Muscle layer of duodenum (tissue), 2 donors: ENCODE measurements at regions not wholly inside any gene's neighbourhood (a gene's known extent, or its start where the extent isn't known, plus 50 kb on each side); places are given as distances from the start of the nearest gene placed in this dataset.
"Not testable (repeated sequence)": the region's sequence is repeated elsewhere in the genome, so short reads cannot be mapped to it uniquely, and the experiment has no call there.

ENCODE experiments used
- H3K27ac ChIP-seq: one replicate; pipeline ENCODE4 v1.7.0; 2013; ENCODE audit warnings: mild to moderate bottlenecking, low read length
- H3K27me3 ChIP-seq: one replicate; pipeline ENCODE4 v1.7.0; 2013; ENCODE audit warnings: low read depth, mild to moderate bottlenecking, control low read depth, low read length
- H3K36me3 ChIP-seq, 2 donors: one replicate each; pipeline ENCODE4 v1.7.0; 2013; ENCODE audit warnings: low read length in 2 of 2, control low read depth in 1 of 2, mild to moderate bottlenecking in 1 of 2; ENCODE audit not compliant: insufficient read depth in 2 of 2, control insufficient read depth in 1 of 2
- H3K4me1 ChIP-seq, 2 donors: one replicate each; pipeline ENCODE4 v1.7.0; 2013; ENCODE audit warnings: low read length in 2 of 2, mild to moderate bottlenecking in 2 of 2, control low read depth in 1 of 2, moderate library complexity in 1 of 2; ENCODE audit not compliant: insufficient read depth in 2 of 2, control insufficient read depth in 1 of 2
- H3K4me3 ChIP-seq, 2 donors: one replicate each; pipeline ENCODE4 v1.7.0; 2013; ENCODE audit warnings: low read length in 2 of 2, low read depth in 1 of 2, mild to moderate bottlenecking in 1 of 2
- H3K9me3 ChIP-seq, 2 donors: one replicate each; pipeline ENCODE4 v1.7.0; 2013; ENCODE audit warnings: low read length in 2 of 2, control low read depth in 1 of 2, mild to moderate bottlenecking in 1 of 2; ENCODE audit not compliant: control insufficient read depth in 1 of 2
- donor health status: healthy.

GRCh38 chr15:69609176-69609575 lies 156.6 kb downstream of the RPLP1 start:
- Histone ChIP-seq H3K9me3 (no peaks in the 10 kb centered on the region), H3K4me1 (no peaks in the 10 kb centered on the region), H3K36me3 (no peaks in the 10 kb centered on the region), H3K27me3 (no peaks in the 10 kb centered on the region), H3K4me3 (no peak overlapping the region), H3K27ac (no peak overlapping the region)

- H3K27ac ChIP-seq = no peak overlapping the region
- H3K27me3 ChIP-seq = no peaks in the 10 kb centered on the region
- no peaks in the 10 kb centered on the region for H3K4me1 ChIP-seq
- no peaks in the 10 kb centered on the region for H3K36me3 ChIP-seq
- no peak overlapping the region for H3K4me3 ChIP-seq
- H3K9me3 ChIP-seq = no peaks in the 10 kb centered on the region
Observed at GRCh38 chr15:69609776-69610175, 157.2 kb downstream of the RPLP1 start.

GRCh38 chr15:69610277-69610676 lies 157.7 kb downstream of the RPLP1 start:
- Histone ChIP-seq H3K9me3 (no peaks in the 10 kb centered on the region), H3K27me3 (no peaks in the 10 kb centered on the region), H3K36me3 (no peaks in the 10 kb centered on the region), H3K27ac (no peak overlapping the region), H3K4me1 (no peaks in the 10 kb centered on the region), H3K4me3 (no peak overlapping the region)

GRCh38 chr15:69610858-69611257 lies 158.2 kb downstream of the RPLP1 start:
- Histone ChIP-seq H3K36me3 (no peaks in the 10 kb centered on the region), H3K4me3 (no peak overlapping the region), H3K27me3 (no peaks in the 10 kb centered on the region), H3K9me3 (no peaks in the 10 kb centered on the region), H3K4me1 (no peaks in the 10 kb centered on the region), H3K27ac (no peak overlapping the region)

GRCh38 chr15:69612112-69612511 lies 159.5 kb downstream of the RPLP1 start:
- H3K27ac ChIP-seq = no peak overlapping the region
- no peaks in the 10 kb centered on the region for H3K9me3 ChIP-seq
- H3K36me3 ChIP-seq = no peaks in the 10 kb centered on the region
- no peak overlapping the region for H3K4me3 ChIP-seq
- H3K27me3 ChIP-seq = no peaks in the 10 kb centered on the region
- H3K4me1 ChIP-seq = no peaks in the 10 kb centered on the region

- Histone ChIP-seq H3K27me3 (no peaks in the 10 kb centered on the region), H3K36me3 (no peaks in the 10 kb centered on the region), H3K4me1 (no peaks in the 10 kb centered on the region), H3K4me3 (no peak overlapping the region), H3K9me3 (no peaks in the 10 kb centered on the region), H3K27ac (no peak overlapping the region)
Observed at GRCh38 chr15:69613182-69613581, 160.6 kb downstream of the RPLP1 start.

- Histone ChIP-seq H3K9me3 (no peaks in the 10 kb centered on the region), H3K27ac (no peak overlapping the region), H3K27me3 (no peaks in the 10 kb centered on the region), H3K36me3 (no peaks in the 10 kb centered on the region), H3K4me3 (no peak overlapping the region), H3K4me1 (no peaks in the 10 kb centered on the region)
Observed at GRCh38 chr15:69613988-69614387, 161.4 kb downstream of the RPLP1 start.

GRCh38 chr15:69615736-69616135 lies 163.1 kb downstream of the RPLP1 start:
- no peaks in the 10 kb centered on the region for H3K4me1 ChIP-seq
- no peaks in the 10 kb centered on the region for H3K27me3 ChIP-seq
- no peaks in the 10 kb centered on the region for H3K36me3 ChIP-seq
- H3K4me3 ChIP-seq = no peak overlapping the region
- H3K27ac ChIP-seq = no peak overlapping the region
- H3K9me3 ChIP-seq = no peaks in the 10 kb centered on the region

- H3K27ac ChIP-seq = no peak overlapping the region
- H3K27me3 ChIP-seq = no peaks in the 10 kb centered on the region
- H3K4me1 ChIP-seq = no peaks in the 10 kb centered on the region
- H3K9me3 ChIP-seq = no peaks in the 10 kb centered on the region
- H3K4me3 ChIP-seq = no peak overlapping the region
- no peaks in the 10 kb centered on the region for H3K36me3 ChIP-seq
Observed at GRCh38 chr15:69616558-69616957, 163.9 kb downstream of the RPLP1 start.

- not testable (repeated sequence) for H3K4me3 ChIP-seq, H3K27ac ChIP-seq, H3K27me3 ChIP-seq, H3K9me3 ChIP-seq, H3K36me3 ChIP-seq, H3K4me1 ChIP-seq
Observed at GRCh38 chr15:69617144-69617543, 164.5 kb downstream of the RPLP1 start.

- H3K4me1 ChIP-seq = peaks cover 0 to 3% of the 10 kb centered on the region in 2 donors
- no peaks in the 10 kb centered on the region for H3K9me3 ChIP-seq
- H3K27ac ChIP-seq = no peak overlapping the region
- no peak overlapping the region for H3K4me3 ChIP-seq
- H3K27me3 ChIP-seq = no peaks in the 10 kb centered on the region
- H3K36me3 ChIP-seq = no peaks in the 10 kb centered on the region
Observed at GRCh38 chr15:69623392-69624154, 171.0 kb downstream of the RPLP1 start.

- Histone ChIP-seq H3K36me3 (no peaks in the 10 kb centered on the region), H3K4me3 (no peak overlapping the region), H3K27ac (no peak overlapping the region), H3K27me3 (no peaks in the 10 kb centered on the region), H3K4me1 (peaks cover 0 to 3% of the 10 kb centered on the region in 2 donors), H3K9me3 (no peaks in the 10 kb centered on the region)
Observed at GRCh38 chr15:69624155-69624520, 171.5 kb downstream of the RPLP1 start.
